Cardiac septum (tissue), 1 donor: ENCODE measurements at regions not wholly inside any gene's neighbourhood (a gene's known extent, or its start where the extent isn't known, plus 50 kb on each side); places are given as distances from the start of the nearest gene placed in this dataset.

Source experiments
- DNase-seq: peaks from one replicate; pipeline ENCODE4 v3.0.0-alpha.2; 2020; ENCODE audit warnings: low spot score
- intact Hi-C: fragments of 100-400 bp; cut with DNase I; formaldehyde crosslinking; loops from one replicate; pipeline ENCODE4 v1.14.0; 2022
- donor health status: DM: no; HTN: no; CAD: no.

DNA sequence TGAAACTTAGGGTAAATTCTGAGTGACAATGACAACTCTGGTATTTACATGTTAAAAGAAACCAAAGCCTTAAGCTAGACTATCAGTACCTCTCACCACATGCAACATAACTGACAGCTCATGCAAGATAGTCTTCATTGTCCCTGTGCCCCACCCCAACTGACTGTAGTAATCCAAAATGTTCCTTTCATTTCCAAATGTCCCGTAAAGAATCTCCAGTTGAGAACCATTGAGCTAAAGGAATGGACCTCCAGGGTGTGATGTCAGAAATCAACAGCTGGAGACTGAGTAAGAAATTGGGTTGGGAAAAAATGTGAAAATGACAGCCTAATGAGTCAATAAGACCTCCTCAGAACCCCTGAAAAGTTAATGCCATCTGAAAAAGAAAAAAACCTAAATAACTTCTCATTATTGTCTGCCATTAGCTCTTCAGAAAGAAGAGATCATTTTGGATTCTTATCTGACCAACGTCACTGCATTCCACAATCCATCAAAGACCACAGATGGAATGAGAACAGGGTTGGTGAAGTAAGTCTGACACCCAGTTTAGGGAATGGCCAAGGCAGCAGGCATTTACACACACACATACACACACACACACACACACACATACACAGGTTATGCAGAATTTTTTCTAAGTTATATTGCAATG, 51.7 kb upstream of the ACVR2A start:
- intact Hi-C loops, result no loop called here

DNA sequence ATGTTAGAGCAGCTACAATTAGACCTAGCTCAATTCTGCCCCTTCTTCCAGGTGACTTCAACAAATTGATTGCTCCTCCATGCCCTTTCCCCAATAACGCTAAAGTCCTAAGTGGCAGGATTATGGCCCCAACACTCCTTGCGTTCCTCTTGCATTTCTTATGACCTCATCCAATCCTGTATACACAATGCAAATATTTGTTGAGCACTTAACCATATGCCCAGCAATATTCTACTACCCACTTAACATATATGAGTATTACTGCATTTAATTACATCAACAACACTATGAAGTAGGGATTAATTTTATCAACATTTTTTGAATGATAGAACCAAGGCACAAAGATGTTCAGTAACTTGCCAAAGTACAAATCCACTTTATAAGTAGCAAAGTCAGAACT, 54.2 kb upstream of the ACVR2A start:
- no peak for DNase-seq

More for the DNA sequence above, 51.7 kb upstream of the ACVR2A start:
- no peak for DNase-seq

DNA sequence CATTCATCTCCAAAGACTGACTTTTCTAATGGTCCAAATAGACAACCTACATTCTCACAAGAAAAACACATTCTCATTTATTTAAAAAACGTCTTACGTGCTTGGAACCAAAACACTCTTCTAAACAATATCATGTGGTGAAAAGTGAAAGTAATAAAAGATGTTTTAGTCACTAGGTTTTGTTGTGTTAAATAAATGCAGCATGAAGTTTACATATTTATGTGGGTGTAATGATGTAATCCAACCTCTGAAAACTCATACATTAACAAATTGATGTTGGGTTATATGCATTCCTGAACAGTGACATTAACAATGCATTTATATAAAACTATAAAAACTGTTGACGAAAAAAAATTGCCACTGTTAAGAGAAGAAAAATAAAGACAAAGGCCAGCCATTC, 55.1 kb upstream of the ACVR2A start:
- intact Hi-C loops, result no loop called here
- no peak for DNase-seq

More for the DNA sequence above, 54.2 kb upstream of the ACVR2A start:
- intact Hi-C loops, result no loop called here

DNA sequence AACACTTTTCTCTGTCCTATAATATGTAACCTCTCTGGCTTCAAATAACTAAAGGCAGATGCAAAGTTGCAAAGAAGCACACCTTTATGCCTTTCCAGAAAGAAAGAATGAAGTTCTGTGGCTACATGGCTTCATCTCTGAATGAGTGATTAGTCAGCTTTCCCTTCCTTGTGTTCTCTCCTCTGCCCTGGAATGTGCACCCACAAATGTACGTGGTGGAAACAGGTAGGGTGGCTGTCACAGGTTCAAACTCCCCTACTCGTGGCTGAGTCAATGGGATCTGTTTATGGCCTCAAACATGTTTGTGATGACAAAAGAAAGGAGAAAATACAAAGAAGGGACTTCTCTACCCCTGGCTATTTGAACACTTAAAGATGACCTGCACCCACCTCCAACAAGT, 55.5 kb upstream of the ACVR2A start:
- intact Hi-C loops, result no loop called here
- no peak for DNase-seq

DNA sequence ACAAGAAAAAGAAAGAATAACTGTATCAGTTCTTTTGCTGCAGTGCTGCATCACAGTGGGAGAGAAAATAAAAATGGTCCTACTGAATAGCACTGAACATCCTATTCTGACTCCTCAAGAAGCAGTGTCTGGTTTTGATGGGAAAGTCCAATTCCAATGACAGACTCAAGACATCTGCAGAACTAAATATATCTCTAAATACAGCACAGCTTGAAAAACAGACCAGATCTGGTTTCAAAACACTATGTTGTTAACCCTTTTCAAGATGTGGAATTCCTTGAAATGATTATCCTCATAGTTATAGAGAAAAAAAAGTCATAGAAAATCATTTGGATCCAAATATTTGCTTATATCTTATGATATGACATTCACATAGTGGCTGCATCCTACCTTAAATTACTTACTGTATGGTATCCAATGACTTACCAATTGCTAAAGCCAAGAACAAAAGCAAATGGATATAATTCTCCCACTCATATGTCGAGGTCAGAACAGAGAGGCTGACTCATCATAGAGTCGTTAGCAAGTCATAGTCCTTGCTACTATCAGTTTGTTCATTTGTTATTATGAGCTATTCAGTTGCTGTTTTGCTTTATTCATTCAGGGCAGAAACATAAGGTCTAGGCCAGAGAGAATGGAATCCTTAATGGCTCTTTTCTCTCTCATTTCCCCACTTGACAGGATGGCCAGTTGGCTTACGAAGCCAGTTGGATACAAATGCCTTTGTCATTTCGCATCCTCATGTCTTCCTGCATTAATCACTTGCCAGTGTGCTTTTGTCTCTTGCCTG, 62.5 kb upstream of the ACVR2A start:
- DNase-seq, result no peak
- intact Hi-C loops, result no loop called here

DNA sequence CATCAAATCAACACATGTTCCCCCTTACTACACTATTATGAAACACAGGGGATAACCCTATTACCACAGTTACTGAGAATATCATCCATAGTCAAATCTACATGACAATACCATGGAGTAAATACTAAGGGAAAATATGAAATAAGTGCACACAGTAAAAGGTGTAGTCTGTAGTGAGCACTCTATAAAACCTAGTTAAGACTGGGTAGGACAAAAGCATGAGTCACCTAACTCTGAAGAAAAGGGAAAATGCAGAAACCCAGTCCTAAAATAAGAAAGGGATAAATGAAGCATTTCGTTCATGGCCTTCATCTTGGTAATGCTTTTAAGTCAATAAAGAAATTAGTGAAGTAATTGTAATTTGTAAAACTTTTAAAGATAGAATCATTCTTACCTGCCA, 65.4 kb upstream of the ACVR2A start:
- intact Hi-C loops, result no loop called here
- no peak for DNase-seq

DNA sequence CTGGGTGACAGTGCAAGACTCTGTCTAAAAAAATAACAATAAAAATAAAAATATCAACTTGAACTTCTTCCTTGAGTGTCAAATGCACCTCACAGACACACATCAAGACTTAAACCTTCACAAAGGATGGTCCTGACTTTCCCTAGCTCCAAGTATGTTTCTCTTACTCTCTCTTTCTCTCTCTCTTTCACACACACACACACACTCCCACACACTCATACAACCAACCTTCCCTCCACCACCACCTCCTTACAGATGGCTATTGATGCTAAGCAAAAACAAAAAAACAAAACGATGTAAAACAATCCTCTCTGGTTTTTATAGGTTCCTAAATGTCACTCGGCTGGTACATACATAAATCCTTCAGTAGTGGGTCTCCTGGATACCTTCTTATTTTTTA, 67.4 kb upstream of the ACVR2A start:
- intact Hi-C loops, result no loop called here
- no peak for DNase-seq

DNA sequence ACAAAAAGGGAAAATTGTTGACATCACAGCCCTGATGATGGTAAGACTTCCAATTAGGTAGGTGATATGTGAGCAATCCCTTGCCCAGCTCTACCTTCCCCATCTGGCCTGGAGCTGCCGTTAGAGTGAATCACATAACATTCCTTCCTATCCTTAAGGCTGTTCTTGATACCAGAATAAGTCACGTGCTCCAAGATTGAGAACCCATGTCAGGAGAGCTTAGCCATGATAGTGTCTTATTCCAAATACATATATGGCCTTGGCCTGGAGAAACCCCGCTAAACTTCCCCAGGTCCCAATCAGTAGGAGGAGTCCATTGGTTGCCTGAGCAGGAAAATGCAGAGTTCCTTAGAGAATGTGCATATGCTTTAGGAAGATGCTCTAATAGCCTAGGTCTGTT, 70.0 kb upstream of the ACVR2A start:
- DNase-seq, result no peak
- intact Hi-C loops, result no loop called here

DNA sequence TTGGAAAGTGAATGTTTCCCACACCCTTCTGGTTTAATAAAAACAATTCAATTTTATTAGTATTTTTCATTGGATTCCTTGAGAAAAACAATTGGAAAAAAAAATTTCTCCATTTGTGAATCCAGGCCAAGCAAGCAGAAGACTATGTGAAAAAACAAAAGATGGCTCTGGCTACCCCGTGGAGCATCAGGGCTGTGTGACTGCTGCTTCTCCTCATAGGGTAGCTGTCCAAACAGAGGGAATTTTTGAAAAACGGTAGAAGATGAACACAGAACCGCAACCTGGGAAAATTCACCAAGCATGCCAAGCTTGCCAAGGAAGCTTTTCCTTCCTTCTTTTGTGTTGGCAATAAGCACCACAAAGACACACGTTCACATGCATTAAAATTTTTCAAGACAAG, 71.3 kb upstream of the ACVR2A start:
- DNase-seq, result no peak
- intact Hi-C loops, result no loop called here

DNA sequence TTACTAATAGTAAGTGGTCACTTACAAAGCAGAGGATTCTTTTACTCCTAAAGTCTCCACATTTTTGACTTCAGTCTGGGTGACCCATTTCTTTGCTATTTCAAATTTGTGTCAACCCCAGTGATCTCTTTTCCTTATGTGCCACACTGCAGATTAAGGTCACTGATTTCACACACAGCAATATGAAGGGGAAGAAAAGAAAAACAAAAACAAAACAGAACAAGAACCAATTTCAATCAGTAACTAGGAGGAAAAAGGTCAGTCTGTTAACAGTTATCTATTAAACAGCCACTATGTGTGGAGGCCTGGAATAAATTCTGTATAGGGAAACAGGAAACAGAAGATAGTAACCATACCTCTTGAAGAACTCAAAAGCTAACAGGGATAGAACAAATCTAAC, 72.0 kb upstream of the ACVR2A start:
- no peak for DNase-seq
- intact Hi-C loops, result no loop called here

DNA sequence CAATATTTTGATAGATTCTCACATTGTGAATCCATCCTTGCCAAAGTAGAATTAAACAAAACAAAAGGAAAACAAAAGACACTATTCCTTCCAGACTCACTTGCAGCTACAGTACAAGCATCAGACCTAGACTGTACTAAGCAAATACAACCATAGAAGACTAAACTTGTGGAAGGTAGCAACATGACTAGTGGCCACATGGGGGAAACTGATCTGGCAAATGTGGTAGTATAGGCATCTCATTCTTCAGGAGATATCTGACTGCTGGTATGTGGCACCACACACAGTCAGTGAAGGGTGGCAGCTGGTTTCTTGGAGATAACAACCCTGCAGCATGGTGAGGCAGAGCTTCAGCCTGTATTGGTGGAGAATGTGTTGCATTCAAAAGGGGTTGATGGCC, 81.0 kb upstream of the ACVR2A start:
- intact Hi-C loops, result no loop called here
- no peak for DNase-seq

DNA sequence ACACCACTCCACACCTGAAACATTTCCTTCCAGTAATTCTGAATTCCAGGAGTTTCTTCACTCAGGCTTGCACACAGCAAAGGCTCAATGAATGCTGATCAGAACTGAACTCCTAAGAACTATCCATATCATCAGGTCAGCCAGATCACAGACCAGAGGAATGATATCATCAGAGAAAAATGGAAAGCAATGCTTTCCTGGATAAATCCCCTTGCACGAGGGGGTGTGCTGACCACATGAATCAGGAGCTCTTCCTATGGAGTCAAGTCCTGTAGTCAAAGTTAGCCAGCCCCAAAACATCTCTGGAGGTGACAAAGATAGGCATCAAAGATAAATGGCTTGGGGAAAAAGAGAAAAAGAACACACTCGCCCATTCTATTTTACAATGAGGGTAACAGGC, 83.8 kb upstream of the ACVR2A start:
- no peak for DNase-seq
- intact Hi-C loops, result no loop called here

DNA sequence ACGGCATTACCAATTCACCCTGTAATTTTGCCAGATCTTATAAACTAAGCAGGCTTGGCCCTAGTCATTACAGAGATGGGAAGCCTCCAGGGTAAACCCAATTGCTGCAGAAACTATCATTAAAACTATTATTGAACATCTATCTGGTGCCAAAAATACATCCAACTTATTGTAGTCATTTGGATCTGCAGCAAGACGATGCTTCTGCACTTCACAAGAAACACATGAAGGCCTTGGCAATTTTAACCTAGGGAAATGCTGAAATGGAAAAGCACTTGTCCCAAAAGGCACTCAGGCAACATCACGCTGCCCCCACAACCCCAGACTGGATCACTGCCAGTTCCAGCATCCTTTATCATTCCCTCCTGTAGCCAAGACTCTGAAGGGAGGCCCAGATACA, 85.3 kb upstream of the ACVR2A start:
- DNase-seq, result no peak
- intact Hi-C loops, result no loop called here

DNA sequence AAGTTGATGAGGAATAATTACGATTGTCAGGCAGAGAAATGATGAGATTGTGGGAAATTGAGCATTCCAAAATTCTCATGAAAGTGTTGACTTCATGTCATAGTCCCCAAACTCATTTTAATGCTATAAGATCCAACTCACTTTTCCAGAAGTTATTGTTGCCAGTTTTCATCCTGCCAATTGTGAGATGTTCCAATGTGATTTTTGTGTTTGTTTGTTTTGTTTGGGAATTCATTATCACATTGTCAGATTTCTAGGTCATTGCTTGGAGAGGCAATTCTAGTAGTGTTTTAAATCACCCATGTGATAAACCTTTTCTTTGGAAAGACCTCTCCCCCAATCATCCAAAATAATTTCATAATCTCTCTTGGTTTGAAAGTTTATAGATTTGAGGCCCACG, 86.0 kb upstream of the ACVR2A start:
- intact Hi-C loops, result no loop called here
- no peak for DNase-seq

DNA sequence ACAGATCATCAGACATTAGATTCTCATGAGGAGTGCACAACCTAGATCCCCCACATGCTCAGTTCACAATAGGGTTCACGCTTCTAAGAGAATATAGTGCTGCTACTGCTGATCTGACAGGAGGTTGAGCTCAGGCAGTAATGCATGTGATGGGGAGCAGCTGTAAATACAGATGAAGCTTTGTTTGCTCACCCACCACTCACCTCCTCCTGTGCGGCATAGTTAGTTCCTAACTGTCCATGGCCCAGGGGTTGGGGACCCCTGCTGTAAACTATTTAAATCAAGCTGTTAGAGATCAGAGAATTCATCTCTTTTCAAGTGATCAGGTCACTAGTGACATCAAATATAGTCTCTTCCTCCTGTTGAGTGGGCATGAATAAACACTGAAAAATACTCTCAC, 88.8 kb upstream of the ACVR2A start:
- intact Hi-C loops, result no loop called here
- no peak for DNase-seq

DNA sequence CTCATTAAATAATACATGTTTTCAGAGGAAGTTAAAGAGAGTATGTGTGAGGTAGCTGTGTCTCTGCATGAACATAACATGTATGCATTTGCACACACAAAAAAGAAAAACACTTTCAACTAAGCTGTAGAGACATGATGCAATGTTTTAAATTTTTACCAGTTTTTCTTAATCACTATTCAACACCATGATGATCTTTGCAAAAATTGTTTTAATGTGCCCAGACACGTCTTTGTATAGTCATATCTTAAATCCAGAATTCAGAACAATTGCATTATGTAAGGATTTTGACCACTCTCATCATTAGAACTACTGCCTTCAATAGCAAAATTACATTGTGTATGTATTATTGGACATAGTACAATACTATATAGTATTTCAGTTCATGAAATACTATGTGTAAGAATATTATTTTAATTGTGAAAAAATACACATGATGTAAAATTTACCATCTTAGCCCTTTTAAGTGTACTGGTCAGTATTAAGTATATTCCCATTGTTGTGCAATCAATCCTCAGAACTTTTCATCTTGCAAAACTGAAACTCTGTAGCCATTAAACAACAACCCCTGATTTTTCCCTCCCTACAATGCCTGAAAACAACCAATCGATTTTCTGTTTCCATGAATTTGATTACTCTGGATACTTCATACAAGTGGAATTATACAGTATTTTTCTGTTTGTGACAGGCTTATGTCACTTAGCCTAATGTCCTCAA, 104.5 kb upstream of the ACVR2A start:
- DNase-seq, result no peak
- intact Hi-C loops, result no loop called here

DNA sequence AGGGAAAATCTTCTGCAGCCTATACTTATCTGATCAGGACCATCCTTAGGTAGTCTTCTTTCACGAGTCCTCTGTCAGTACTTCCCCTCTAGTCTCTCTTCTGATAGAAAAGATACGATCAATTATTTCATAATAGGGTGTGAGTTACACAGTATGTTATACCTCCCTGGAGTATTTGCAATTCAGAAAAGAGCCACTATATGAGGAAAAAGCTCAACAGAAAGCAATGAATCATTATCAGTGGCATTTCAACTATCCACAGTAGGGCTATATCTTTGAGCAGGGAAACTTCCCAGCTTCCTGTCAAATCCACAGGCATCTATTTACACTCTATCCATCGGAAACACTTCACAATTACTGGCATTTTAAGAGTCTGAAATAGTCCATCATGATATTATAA, 105.3 kb upstream of the ACVR2A start:
- intact Hi-C loops, result no loop called here
- DNase-seq, result no peak

DNA sequence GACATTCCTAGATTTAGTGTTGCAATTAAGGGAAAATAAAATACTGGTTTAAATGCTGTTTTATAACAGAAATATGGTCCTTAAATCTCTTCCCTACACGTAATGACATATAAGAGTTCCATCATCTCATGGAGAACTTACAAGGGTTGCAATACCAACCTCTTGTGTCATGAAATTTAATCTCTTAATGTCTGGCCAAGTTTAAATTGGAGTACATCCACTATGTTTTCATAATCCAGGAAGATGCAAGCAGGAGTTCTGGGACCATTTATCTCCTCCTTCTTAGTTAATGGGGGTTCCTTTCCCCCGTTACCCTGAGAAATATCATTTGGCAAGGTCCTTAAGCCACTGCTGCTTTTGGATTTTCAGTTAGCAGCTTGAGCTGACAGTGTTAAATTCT, 126.0 kb upstream of the ACVR2A start:
- no peak for DNase-seq
- intact Hi-C loops, result no loop called here

DNA sequence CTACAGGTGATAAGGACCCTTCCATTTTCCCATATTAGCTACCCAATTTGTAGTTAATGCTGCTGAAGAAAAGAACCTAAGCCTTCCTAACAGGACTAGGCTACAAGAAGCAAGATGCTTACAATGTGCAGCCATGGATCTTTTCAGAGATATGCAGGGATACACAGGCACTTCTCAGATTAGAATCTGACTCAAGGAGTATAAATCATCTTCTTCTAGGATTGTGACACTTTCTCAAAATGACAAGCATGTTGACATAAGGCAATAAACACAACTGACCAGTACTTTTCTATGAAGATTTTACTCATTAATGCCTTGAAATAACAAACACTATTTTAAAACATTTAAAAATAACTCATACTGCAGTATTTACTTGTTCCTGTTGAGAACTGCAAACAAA, 127.9 kb upstream of the ACVR2A start:
- intact Hi-C loops, result no loop called here
- no peak for DNase-seq

DNA sequence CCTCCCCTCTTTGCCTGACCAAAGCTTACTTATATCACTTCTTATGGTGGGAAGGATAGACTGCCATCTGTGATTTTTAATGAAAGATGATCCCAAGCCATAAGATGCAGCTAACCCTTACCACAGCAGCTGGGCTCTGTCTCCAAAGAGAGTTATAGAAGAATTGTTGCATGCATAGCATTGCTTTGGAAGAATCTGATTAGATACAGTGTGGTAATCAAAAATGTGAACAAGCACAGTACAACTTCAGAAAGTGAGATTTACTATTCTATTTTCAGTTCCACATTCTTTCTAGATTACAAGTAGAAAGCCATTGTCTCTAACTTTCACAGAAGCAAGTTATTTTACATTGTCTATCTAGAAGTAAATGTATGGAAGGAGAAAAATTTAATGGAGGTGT, 129.0 kb upstream of the ACVR2A start:
- DNase-seq, result no peak
- intact Hi-C loops, result no loop called here

DNA sequence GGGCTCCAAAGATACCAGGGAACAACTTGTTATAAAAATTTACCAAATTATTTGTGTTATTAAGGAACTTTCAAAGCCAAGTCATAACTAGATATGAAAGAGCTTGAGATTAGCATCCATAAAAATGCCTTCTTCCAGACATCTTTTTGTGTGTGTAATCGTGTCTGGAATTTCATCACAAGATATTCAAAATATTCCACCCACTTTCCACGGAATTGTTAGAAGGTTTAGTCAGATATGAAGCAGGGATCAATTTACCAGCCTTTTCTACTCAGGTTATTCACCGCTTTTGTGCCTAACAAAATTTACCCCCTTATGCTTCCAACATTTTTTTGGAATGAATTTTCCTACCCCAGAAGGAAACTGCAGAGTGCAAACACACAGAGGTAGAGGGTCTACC, 130.2 kb upstream of the ACVR2A start:
- intact Hi-C loops, result no loop called here
- DNase-seq, result no peak
